Upper lobe of left lung (tissue), 6 donors: ENCODE measurements at regions not wholly inside any gene's neighbourhood (a gene's known extent, or its start where the extent isn't known, plus 50 kb on each side); places are given as distances from the start of the nearest gene placed in this dataset.

Source experiments
- ATAC-seq, 2 donors: fragments of 200-7000 bp; cut with Tn5 transposase; one replicate each; pipeline ENCODE4 v1.9.1; 2022; ENCODE audit warnings: mild to moderate bottlenecking in 2 of 2, moderate library complexity in 2 of 2; ENCODE audit not compliant: low FRiP score in 2 of 2
- DNase-seq, 2 donors: peaks; one replicate each; pipeline ENCODE4 v3.0.0-alpha.2; 2019 to 2020
- H3K27ac ChIP-seq, 4 donors: fragments of 200-600 bp; sonication (generic); one replicate each; pipeline ENCODE4 v1.5.1; 2016 to 2019
- H3K27me3 ChIP-seq, 4 donors: fragments of 200-600 bp; sonication (generic); one replicate each; pipeline ENCODE4 v1.5.1; 2017 to 2019
- H3K36me3 ChIP-seq, 4 donors: fragments of 200-600 bp; sonication (generic); one replicate each; pipeline ENCODE4 v1.5.1; 2016 to 2019
- H3K4me1 ChIP-seq, 4 donors: fragments of 200-600 bp; sonication (generic); one replicate each; pipeline ENCODE4 v1.5.1; 2018 to 2019
- H3K4me3 ChIP-seq, 4 donors: fragments of 200-600 bp; sonication (generic); one replicate each; pipeline ENCODE4 v1.5.1; 2017 to 2019; ENCODE audit warnings: mild to moderate bottlenecking in 2 of 4, moderate library complexity in 1 of 4
- H3K9me3 ChIP-seq, 4 donors: fragments of 200-600 bp; sonication (generic); one replicate each; pipeline ENCODE4 v1.5.1; 2018 to 2019
- EP300 ChIP-seq, 4 donors: sonication (generic); formaldehyde crosslinking; IDR thresholded peaks; one replicate each; pipeline ENCODE4 v1.5.1; 2017; ENCODE audit warnings: antibody characterized with exemption in 4 of 4, control low read depth in 2 of 4
- POLR2A ChIP-seq, 4 donors: fragments of 450-650 bp; IDR thresholded peaks; one replicate each; pipeline ENCODE4 v1.5.1; 2016 to 2017; ENCODE audit warnings: antibody characterized with exemption in 4 of 4, mild to moderate bottlenecking in 2 of 4
- POLR2AphosphoS5 ChIP-seq, 2 donors: sonication (generic); formaldehyde crosslinking; IDR thresholded peaks; one replicate each; pipeline ENCODE4 v1.5.1; 2017; ENCODE audit warnings: antibody characterized with exemption in 2 of 2
- WGBS, 2 donors: methylation state at CpG; one replicate each; pipeline ENCODE4 v1.1.5; 2017 to 2018; 5-methylcytosine and 5-hydroxymethylcytosine counted together
- TF ChIP-seq, protein P1 (sequence below), 6 experiments: fragments of 450-650 bp in 4 of 6; fragments of 200-600 bp in 2 of 6; sonication (generic) in 2 of 6; IDR thresholded peaks; one replicate each; pipeline ENCODE4 v1.5.1; 2016 to 2019; ENCODE audit warnings: antibody characterized with exemption in 6 of 6
- donor health status: DM: no; HTN: no; CAD: no; lungs with moderate emphysema.
- donor health status: DM: no; HTN: yes; CAD: no; lungs with severe emphysema.

GRCh38 chr1:193524616-193525015, 338.2 kb upstream of the B3GALT2 start:
- DNase-seq = no peak
- no peak overlapping the region for H3K4me3 ChIP-seq
- H3K27ac ChIP-seq = no peak overlapping the region
- TF ChIP-seq POLR2AphosphoS5 (IDR thresholded peaks at IDR 0.05) (no peak), EP300 (IDR thresholded peaks at IDR 0.05) (no peak), POLR2A (IDR thresholded peaks at IDR 0.05) (no peak)
- TF ChIP-seq, protein P1, sequence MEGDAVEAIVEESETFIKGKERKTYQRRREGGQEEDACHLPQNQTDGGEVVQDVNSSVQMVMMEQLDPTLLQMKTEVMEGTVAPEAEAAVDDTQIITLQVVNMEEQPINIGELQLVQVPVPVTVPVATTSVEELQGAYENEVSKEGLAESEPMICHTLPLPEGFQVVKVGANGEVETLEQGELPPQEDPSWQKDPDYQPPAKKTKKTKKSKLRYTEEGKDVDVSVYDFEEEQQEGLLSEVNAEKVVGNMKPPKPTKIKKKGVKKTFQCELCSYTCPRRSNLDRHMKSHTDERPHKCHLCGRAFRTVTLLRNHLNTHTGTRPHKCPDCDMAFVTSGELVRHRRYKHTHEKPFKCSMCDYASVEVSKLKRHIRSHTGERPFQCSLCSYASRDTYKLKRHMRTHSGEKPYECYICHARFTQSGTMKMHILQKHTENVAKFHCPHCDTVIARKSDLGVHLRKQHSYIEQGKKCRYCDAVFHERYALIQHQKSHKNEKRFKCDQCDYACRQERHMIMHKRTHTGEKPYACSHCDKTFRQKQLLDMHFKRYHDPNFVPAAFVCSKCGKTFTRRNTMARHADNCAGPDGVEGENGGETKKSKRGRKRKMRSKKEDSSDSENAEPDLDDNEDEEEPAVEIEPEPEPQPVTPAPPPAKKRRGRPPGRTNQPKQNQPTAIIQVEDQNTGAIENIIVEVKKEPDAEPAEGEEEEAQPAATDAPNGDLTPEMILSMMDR (IDR thresholded peaks at IDR 0.05) = no peak
- no peak for ATAC-seq
- no peaks in the 10 kb centered on the region for H3K9me3 ChIP-seq
- H3K27me3 ChIP-seq = no peaks in the 10 kb centered on the region
- no peaks in the 10 kb centered on the region for H3K4me1 ChIP-seq
- 91 to 92% methylated on average over 2 of the region's 2 CpGs for WGBS, 2 donors
- H3K36me3 ChIP-seq = no peaks in the 10 kb centered on the region

- Histone ChIP-seq H3K9me3 (no peaks in the 10 kb centered on the region), H3K27me3 (no peaks in the 10 kb centered on the region)
- ATAC-seq = no peak
Measured at GRCh38 chr1:193524021-193524420, 337.6 kb upstream of the B3GALT2 start.

GRCh38 chr1:193520472-193520871, 334.1 kb upstream of the B3GALT2 start:
- no peak overlapping the region for H3K4me3 ChIP-seq
- no peaks in the 10 kb centered on the region for H3K4me1 ChIP-seq
- DNase-seq = no peak
- H3K27ac ChIP-seq = no peak overlapping the region
- TF ChIP-seq EP300 (IDR thresholded peaks at IDR 0.05) (no peak), POLR2A (IDR thresholded peaks at IDR 0.05) (no peak), POLR2AphosphoS5 (IDR thresholded peaks at IDR 0.05) (no peak)
- TF ChIP-seq, protein P1 (IDR thresholded peaks at IDR 0.05) = no peak
- H3K9me3 ChIP-seq = no peaks in the 10 kb centered on the region
- no peaks in the 10 kb centered on the region for H3K36me3 ChIP-seq
- 73 to 81% methylated on average over 3 of the region's 3 CpGs for WGBS, 2 donors
- H3K27me3 ChIP-seq = no peaks in the 10 kb centered on the region
- ATAC-seq = no peak

More at GRCh38 chr1:193524021-193524420, 337.6 kb upstream of the B3GALT2 start:
- 76 to 94% methylated on average over 2 of the region's 2 CpGs for WGBS, 2 donors
- no peak for DNase-seq
- Histone ChIP-seq H3K27ac (no peak overlapping the region), H3K36me3 (no peaks in the 10 kb centered on the region), H3K4me1 (no peaks in the 10 kb centered on the region), H3K4me3 (no peak overlapping the region)
- TF ChIP-seq POLR2AphosphoS5 (IDR thresholded peaks at IDR 0.05) = no peak
- TF ChIP-seq, protein P1 (IDR thresholded peaks at IDR 0.05) = no peak
- no peak for TF ChIP-seq POLR2A (IDR thresholded peaks at IDR 0.05)
- no peak for TF ChIP-seq EP300 (IDR thresholded peaks at IDR 0.05)

- H3K27ac ChIP-seq = no peak overlapping the region
- TF ChIP-seq EP300 (IDR thresholded peaks at IDR 0.05) (no peak), POLR2A (IDR thresholded peaks at IDR 0.05) (no peak)
- ATAC-seq = no peak
- no peaks in the 10 kb centered on the region for H3K4me1 ChIP-seq
- 93 to 99% methylated on average over 5 of the region's 5 CpGs for WGBS, 2 donors
- H3K4me3 ChIP-seq = no peak overlapping the region
- H3K36me3 ChIP-seq = no peaks in the 10 kb centered on the region
- DNase-seq = no peak
- H3K9me3 ChIP-seq = no peaks in the 10 kb centered on the region
- no peaks in the 10 kb centered on the region for H3K27me3 ChIP-seq
Measured at GRCh38 chr1:193519922-193520321, 333.5 kb upstream of the B3GALT2 start.

DNA sequence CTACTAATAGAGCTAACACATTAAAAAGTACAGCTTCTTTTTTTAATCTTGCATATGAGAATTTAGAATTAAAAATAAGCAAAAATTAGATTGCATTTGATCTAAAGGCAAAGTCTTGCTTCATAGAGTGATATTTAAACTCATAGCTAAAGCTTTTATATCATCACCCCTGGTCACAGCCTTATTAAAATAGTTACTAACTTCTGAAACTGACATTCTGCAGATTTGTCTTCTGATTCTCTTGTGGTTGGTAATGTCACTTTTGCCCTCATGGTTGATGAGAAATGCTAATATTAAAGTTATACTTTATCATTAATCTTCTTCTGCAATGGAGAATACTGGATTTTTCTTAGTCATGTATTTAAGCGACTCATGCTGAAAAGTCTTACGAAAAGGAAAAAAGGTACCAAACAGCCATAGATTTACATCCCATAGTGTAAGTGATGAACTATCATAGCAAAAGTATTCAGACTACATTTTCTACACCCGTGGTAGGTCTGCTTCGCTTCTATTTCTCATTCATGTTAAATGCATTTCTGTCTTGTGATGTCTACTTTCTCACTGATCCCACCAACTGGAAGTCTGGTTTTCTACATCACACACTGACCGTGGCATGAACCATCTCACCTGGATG, 330.5 kb upstream of the B3GALT2 start:
- Histone ChIP-seq H3K9me3 (no peaks in the 10 kb centered on the region), H3K4me1 (no peaks in the 10 kb centered on the region), H3K4me3 (no peak overlapping the region), H3K27ac (no peak overlapping the region), H3K27me3 (no peaks in the 10 kb centered on the region), H3K36me3 (no peaks in the 10 kb centered on the region)
- DNase-seq = no peak
- WGBS, 2 donors = 90 to 91% methylated on average over 5 of the region's 5 CpGs
- TF ChIP-seq POLR2AphosphoS5 (IDR thresholded peaks at IDR 0.05) (no peak), POLR2A (IDR thresholded peaks at IDR 0.05) (no peak), EP300 (IDR thresholded peaks at IDR 0.05) (no peak)
- TF ChIP-seq, protein P1 (IDR thresholded peaks at IDR 0.05) = no peak
- no peak for ATAC-seq
